ENCODE measurements at regions not wholly inside any gene's neighbourhood (a gene's known extent, or its start where the extent isn't known, plus 50 kb on each side); places are given as distances from the start of the nearest gene placed in this dataset.
A peak's percentile ranks its signal among the peaks of the same experiment; 100 is the strongest.

GRCh38 chrX:39140581-39140980 is 339.3 kb downstream of the MID1IP1 start:
- WGBS: 86% methylated on average over 3 of the region's 3 CpGs
- no peak for DNase-seq (ENCODE audit: low spot score)
- no peaks in the 10 kb centered on the region for H3K27me3 ChIP-seq (ENCODE audit: control insufficient read depth in 4 of 4, insufficient read depth in 4 of 4, low read length in 3 of 4)
- no peaks in the 10 kb centered on the region for H3K36me3 ChIP-seq (ENCODE audit: control insufficient read depth in 4 of 4, insufficient read depth in 3 of 4, low read depth in 1 of 4, low read length in 3 of 4)
- no peaks in the 10 kb centered on the region for H3K9me3 ChIP-seq (ENCODE audit: control insufficient read depth in 4 of 4, low read length in 3 of 4)
- no peak overlapping the region for H3K4me3 ChIP-seq (ENCODE audit: low read depth in 1 of 3, low read length in 3 of 3)
- no peak overlapping the region for H3K9ac ChIP-seq (ENCODE audit: low read depth in 1 of 2, low read length in 2 of 2)
- no peak for TF ChIP-seq YY1 (IDR thresholded peaks at IDR 0.05)
- TF ChIP-seq ZBTB33 (IDR thresholded peaks at IDR 0.05): no peak
- TF ChIP-seq CTCF (IDR thresholded peaks at IDR 0.05; ENCODE audit: low read depth, low read length, missing input control): no peak
- no peak for TF ChIP-seq REST (IDR thresholded peaks at IDR 0.05)
- TF ChIP-seq HNF4G (IDR thresholded peaks at IDR 0.05): no peak
- TF ChIP-seq FOXA1 (IDR thresholded peaks at IDR 0.05): no peak
- TF ChIP-seq NR2F2 (IDR thresholded peaks at IDR 0.05): no peak
- H3K27ac ChIP-seq (ENCODE audit: low read depth in 1 of 2, low read length in 2 of 2): no peak overlapping the region
- H3K4me1 ChIP-seq (ENCODE audit: control insufficient read depth in 4 of 4, insufficient read depth in 4 of 4, low read length in 3 of 4): no peaks in the 10 kb centered on the region

GRCh38 chrX:39144323-39144722 is 343.1 kb downstream of the MID1IP1 start:
- H3K27ac ChIP-seq (ENCODE audit: low read depth in 1 of 2, low read length in 2 of 2): peak overlapping the region in 1 of 2 donors; percentile 27
- WGBS: 83% methylated on average over 3 of the region's 3 CpGs
- H3K9ac ChIP-seq (ENCODE audit: low read depth in 1 of 2, low read length in 2 of 2): no peak overlapping the region
- no peaks in the 10 kb centered on the region for H3K4me1 ChIP-seq (ENCODE audit: control insufficient read depth in 4 of 4, insufficient read depth in 4 of 4, low read length in 3 of 4)
- H3K27me3 ChIP-seq (ENCODE audit: control insufficient read depth in 4 of 4, insufficient read depth in 4 of 4, low read length in 3 of 4): no peaks in the 10 kb centered on the region
- H3K4me3 ChIP-seq (ENCODE audit: low read depth in 1 of 3, low read length in 3 of 3): no peak overlapping the region
- no peak for DNase-seq (ENCODE audit: low spot score)
- no peaks in the 10 kb centered on the region for H3K36me3 ChIP-seq (ENCODE audit: control insufficient read depth in 4 of 4, insufficient read depth in 3 of 4, low read depth in 1 of 4, low read length in 3 of 4)
- TF ChIP-seq FOXA1 (IDR thresholded peaks at IDR 0.05) (no peak), ATF3 (IDR thresholded peaks at IDR 0.05) (no peak), REST (IDR thresholded peaks at IDR 0.05) (no peak), TAF1 (conservative IDR thresholded peaks at IDR 0.05) (no peak), HNF4A (conservative IDR thresholded peaks at IDR 0.05) (no peak), NR2F2 (IDR thresholded peaks at IDR 0.05) (no peak), HNF4G (IDR thresholded peaks at IDR 0.05) (no peak)
- H3K9me3 ChIP-seq (ENCODE audit: control insufficient read depth in 4 of 4, low read length in 3 of 4): no peaks in the 10 kb centered on the region
